GM12892 (cell line): ENCODE measurements at regions not wholly inside any gene's neighbourhood (a gene's known extent, or its start where the extent isn't known, plus 50 kb on each side); places are given as distances from the start of the nearest gene placed in this dataset.
"Not testable (repeated sequence)": the region's sequence is repeated elsewhere in the genome, so short reads cannot be mapped to it uniquely, and the experiment has no call there.

Experiments
- DNase-seq: peaks from one replicate; pipeline ENCODE4 v3.0.0; 2011; ENCODE audit not compliant: insufficient read length
- FAIRE-seq: peaks from 2 replicates; lab custom pipeline; 2011; peaks lifted over from hg19 to GRCh38; lab: Jason Lieb, UNC
- POLR2A ChIP-seq: IDR thresholded peaks from 2 replicates; pipeline ENCODE4 v1.6.1; 2011; ENCODE audit warnings: low read depth, low read length, control low read depth
- POLR2AphosphoS5 ChIP-seq: IDR thresholded peaks from 2 replicates; pipeline ENCODE4 v1.6.1; 2011; ENCODE audit warnings: low read depth, low read length, control low read depth
- TAF1 ChIP-seq: IDR thresholded peaks from 2 replicates; pipeline ENCODE4 v1.6.1; 2011; ENCODE audit warnings: low read depth, mild to moderate bottlenecking, control low read depth, low read length, borderline replicate concordance

DNA sequence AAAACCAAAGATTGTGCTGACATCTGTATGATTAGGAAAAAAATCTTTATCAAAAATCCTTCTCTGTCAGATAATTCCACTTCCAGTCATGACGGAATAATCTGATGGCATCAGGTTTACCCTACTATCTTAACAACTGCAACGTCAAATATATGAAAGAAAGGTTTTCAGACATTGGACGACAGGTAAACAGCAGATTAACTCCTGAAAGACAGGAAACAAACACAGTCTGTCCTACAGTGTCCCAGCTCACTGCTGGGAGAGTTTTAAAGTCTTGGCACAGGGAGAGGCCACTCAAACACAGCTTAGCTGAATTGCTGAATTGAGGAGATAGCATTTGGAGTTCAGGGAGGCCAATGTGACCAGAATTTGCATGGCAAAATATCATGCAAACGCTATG is 186.3 kb upstream of the KCTD7 start:
- TF ChIP-seq POLR2AphosphoS5 = no peak
- TF ChIP-seq TAF1 = no peak
- no peak for TF ChIP-seq POLR2A
- FAIRE-seq (no peak), DNase-seq (no peak)

DNA sequence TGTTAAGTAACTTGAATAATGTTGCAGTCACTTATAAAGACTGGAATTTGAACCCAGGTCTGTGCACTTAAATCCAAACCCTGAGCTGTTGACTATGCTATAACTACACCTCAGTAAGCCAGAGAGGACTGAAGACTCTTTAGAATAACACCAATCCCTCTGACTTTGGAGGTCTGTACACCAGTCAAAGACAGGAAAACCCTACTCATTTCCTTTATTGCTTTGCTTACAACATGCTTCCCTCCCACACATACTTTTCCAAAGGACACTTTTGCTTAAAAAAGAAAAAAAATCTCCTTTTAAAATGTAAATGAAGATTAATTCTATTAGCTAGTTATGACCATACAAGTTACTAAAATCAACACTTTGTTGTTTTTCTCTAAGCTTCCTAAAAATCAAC is 184.7 kb upstream of the KCTD7 start:
- TF ChIP-seq POLR2AphosphoS5 (no peak), POLR2A (no peak), TAF1 (no peak)
- FAIRE-seq = no peak
- no peak for DNase-seq

DNA sequence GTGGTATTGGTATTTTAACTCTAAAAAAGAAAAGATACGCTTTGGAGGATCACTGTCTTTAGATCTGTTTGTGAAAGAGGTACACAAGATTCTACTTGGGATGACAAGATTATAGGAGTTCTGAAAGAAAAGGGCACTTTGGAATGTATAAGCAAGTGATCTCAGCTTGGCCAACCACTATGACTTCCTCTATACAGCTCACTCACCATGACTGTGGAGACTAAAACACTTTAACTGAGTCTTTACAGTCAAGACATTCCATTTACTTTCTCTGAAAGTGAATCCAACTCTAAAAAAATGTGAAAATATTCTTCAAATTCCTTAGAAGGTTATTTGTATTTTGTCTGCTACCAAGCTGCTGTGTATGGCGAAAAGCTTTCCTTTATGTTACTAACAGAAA is 181.7 kb upstream of the KCTD7 start:
- not testable (repeated sequence) for FAIRE-seq, DNase-seq

DNA sequence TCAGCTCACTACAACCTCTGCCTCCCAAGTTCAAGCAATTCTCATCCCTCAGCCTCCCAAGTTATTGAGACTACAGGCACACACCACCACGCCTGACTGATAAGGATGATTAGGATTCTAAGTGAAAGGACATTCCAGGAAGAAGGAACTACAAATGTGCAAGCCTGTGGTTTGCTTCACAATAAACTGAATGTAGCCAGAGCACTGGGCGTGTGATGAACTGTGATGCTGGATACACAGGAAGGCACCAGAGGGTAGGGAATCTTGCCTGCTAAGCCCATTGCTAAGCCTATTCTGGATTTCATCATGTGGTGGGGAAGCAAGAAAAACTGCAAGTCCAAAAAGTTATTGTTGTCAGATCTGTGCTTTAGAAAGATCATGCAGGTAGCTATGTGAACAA is 177.9 kb upstream of the KCTD7 start:
- not testable (repeated sequence) for DNase-seq, FAIRE-seq

DNA sequence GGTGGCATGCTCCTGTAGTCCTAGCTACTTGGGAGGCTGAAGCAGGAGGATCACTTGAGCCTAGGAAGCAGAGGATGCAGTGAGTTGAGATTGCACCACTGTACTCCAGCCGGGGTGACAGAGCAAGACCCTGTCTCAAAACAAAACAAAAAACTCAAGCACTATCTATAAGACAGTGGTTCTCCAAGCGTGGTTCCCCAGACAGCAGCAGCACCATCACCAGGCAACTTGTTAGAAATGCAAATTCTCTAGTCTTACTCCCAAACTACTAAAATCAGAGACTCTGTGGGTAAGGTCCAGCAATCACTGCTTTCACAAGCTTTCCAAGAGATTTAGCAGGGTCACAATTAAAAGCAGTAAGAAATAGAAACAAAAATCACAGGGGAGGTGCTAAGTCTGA is 177.0 kb upstream of the KCTD7 start:
- not testable (repeated sequence) for DNase-seq, FAIRE-seq

DNA sequence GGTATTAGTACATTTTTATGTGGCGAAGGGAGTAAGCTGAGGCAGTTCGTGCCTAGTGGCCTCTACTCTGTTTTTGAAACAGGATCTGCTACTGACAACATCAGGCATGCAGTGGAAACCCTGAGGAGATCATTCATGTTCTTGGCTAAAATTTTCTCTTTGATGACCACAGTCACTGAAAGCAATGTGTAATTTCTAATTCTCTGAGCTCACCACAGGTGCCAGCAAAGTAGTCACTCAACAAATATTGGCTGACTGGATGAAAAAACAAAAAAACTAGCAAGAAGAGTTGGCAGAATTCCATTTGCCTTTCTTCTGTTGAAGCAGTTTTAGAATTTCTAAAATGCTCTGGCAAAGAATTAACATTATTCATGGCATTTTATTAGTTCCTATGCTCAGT is 176.5 kb upstream of the KCTD7 start:
- DNase-seq (no peak), FAIRE-seq (no peak)
- TF ChIP-seq POLR2A = no peak
- no peak for TF ChIP-seq POLR2AphosphoS5
- no peak for TF ChIP-seq TAF1

DNA sequence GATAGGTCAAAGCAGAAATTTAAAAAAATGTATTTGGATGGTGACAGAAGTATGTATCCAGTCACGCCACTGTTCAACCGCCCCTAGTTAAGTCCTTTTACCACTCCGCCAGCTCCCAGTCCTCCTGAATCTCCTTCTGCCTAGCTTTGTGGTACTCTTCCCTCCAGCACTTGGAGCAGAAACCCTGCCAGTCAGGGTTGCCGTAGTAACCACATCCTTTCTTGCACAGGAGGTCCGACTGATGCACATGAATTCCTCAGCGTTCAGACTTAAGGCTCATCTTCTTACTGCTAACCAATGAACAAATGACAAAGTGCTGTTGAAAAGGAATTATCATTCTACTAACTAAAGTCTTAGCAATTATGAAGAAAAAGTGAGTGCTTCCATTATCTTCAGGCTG is 175.3 kb upstream of the KCTD7 start:
- DNase-seq = no peak
- FAIRE-seq = no peak
- no peak for TF ChIP-seq POLR2A
- TF ChIP-seq POLR2AphosphoS5 = no peak
- no peak for TF ChIP-seq TAF1

DNA sequence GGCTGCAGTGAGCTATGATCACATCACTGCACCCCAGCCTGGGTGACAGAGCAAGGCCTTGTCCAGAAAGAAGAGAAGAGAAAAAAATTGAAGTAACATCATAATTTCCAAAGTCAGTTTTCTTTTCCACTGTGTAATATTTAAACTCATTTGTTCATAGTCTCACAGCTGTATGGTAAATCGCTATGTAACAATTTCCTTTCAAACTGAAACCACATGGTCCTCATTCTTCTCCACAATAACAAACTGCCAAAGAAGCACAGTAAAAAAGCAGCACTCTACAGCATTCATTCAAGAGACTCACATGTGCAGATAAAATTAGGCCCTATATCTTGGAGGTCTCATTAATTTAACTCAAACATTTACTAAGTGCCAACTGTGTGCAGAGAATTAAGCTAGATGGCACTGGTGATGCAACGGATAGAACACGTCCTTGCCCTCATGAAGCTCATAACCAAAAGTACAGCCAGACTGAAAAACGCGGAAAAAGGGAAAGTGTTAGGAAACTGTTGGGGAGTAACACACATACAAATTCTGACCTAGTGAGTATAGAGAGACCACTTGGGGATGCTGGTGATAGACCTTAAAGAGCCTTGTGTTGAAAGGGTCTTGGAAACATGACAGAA is 174.0 kb upstream of the KCTD7 start:
- FAIRE-seq = no peak
- DNase-seq = no peak
- TF ChIP-seq TAF1 = no peak
- TF ChIP-seq POLR2AphosphoS5 = no peak
- TF ChIP-seq POLR2A = no peak

DNA sequence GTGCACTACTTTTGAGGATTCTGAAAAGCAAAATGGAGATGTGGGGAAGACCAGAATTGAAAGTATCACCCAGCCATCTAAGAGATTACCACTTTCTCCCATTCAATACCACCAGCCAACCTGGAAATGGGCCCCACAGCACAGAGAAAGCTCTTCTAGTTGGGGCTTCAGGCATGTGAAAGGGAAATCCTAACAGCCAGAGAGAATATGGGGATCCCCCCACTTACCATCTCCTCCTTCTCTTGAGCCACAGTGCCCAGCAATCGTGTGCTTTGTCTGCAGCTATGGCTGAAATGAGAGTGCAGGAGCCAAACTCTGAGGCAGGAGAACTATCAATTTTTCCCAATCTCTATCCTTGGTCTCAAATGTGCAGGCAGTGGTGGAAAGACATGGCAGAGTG is 173.2 kb upstream of the KCTD7 start:
- not testable (repeated sequence) for FAIRE-seq, DNase-seq

DNA sequence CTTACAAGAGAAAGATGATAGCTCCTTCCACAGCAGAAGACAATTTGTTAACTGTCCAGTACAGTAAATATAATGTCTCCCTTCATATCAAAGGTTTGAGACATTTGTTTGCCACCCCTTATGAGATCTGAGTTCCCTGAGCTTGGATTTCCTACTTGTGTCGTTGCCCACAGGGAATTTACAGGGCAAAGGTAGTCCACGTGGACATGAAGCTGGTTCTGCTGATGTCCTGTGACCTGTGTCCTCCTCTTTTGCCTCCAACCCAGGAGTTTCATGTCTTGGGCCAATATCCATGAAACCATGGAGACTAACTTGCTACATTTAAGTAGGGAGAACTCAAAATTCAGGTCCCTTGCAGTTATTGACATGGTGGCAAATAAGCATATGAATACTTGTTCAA is 172.2 kb upstream of the KCTD7 start:
- not testable (repeated sequence) for FAIRE-seq, DNase-seq

DNA sequence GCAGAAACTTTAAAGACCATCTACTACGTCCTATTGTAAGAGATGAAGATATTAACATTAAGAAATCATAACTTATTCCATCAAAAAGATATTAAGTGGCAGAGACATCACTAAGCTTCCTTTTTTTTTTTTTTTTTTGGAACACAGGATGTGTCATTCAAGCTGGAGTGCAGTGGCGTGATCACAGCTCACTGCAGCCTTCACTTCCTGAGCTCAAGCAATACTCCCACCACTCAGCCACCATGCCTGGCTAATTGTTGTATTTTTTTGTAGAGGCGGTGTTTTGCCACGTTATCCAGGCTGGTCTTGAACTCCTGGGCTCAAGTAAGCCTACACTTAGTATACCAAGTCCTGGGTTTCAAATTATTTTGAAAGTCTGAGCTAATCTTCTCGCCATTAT is 169.7 kb upstream of the KCTD7 start:
- not testable (repeated sequence) for DNase-seq

DNA sequence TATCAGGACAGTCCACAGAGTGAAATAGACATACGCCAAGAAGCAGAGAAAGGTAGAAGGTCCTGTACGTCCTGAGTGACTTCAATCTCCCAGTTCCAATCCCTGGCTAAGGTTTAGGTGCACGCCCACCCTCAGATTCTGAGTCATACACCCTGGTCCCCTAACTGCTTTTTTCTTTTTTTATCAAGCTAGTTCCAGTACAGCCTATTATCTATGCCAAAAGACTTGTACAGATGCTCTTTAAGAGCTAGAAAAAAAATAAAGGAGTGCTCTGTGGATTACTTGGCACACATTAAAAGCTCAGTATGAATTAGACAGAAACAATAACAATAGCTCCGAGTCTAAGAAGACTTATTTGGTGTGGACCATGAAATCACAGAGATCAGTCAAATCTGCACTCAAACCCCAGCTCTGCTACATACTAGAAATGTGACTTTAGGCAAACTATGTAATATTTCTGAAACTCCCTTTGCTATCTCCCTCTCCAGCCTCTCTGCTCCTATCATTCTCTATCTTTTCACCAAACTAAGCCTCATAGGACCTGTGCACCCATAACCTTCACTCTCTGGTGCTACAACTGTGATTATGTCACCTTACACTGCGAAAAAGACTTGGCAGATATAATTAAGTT is 168.8 kb upstream of the KCTD7 start:
- FAIRE-seq = not testable (repeated sequence)

More for the DNA sequence above, 169.7 kb upstream of the KCTD7 start:
- not testable (repeated sequence) for FAIRE-seq

DNA sequence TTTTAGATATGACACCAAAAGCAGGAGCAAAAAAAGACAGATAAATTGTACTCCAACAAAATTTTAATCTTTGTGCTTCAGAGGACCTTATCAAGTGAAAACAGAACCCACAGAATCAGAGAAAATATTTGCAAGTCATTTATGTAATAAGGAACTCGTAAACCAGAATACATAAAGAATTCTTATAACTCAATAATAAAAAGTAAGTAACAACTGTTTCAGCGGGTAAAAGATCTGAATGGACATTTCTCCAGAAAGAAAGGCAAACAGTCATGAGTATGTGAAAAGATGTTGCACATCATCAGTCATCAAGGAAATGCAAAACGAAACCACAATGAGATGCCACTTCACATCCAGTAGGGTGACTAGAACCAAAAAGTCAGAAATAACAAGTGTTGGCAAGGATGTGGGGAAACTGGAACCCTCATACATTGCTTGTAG is 167.7 kb upstream of the KCTD7 start:
- TF ChIP-seq TAF1 = no peak
- TF ChIP-seq POLR2A = no peak
- no peak for TF ChIP-seq POLR2AphosphoS5
- DNase-seq (no peak), FAIRE-seq (no peak)

More for the DNA sequence above, 168.8 kb upstream of the KCTD7 start:
- not testable (repeated sequence) for DNase-seq

DNA sequence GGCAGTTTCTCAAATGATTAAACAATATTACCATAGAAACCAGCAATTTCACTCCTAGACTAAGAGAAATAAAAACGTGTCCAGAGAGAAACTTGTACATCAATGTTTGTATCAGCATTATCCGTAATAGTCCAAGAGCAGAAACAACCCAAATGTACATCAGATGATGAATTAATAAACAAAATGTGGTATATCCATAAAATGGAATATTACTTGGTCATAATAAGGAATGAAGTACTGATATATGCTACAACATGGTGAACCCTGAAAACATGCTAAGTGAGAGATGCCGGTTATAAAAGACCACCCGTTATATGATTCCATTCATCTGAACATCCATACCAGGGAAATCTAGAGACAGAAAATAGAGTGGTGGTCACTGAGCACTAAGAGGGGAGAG is 167.3 kb upstream of the KCTD7 start:
- DNase-seq, FAIRE-seq: not testable (repeated sequence)

DNA sequence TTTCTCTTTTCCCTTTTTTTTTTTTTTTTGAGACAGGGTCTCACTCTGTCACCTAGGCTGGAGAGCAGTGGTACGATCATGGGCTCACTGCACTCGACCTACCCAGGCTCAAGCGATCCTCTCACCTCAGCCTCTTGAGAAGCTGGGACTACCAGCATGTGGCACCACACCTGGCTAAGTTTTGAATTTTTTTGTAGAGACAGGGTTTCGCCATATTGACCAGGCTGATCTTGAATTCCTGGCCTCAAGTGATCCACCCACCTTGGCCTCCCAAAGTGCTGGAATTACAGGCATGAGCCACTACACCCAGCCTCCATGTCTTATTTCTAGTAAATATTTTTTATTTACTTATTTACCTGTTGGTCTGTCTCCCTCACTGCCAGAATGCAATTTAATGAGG is 165.8 kb upstream of the KCTD7 start:
- DNase-seq, FAIRE-seq: not testable (repeated sequence)
